HCT116 (cell line): ENCODE measurements at regions not wholly inside any gene's neighbourhood (a gene's known extent, or its start where the extent isn't known, plus 50 kb on each side); places are given as distances from the start of the nearest gene placed in this dataset.

ENCODE experiments used
- EZH2 ChIP-seq: fragments of 200-600 bp; sonication (generic); IDR thresholded peaks from 2 replicates; pipeline ENCODE4 v1.6.1; 2017; ENCODE audit warnings: antibody characterized with exemption, mixed run types
- EZH2phosphoT487 ChIP-seq: fragments of 200-600 bp; IDR thresholded peaks from 2 replicates; pipeline ENCODE4 v1.6.1; 2018; ENCODE audit warnings: antibody characterized with exemption, borderline replicate concordance
- POLR2AphosphoS5 ChIP-seq: IDR thresholded peaks from 2 replicates; pipeline ENCODE4 v1.6.1; 2011; ENCODE audit warnings: mild to moderate bottlenecking, low read depth, low read length, moderate library complexity
- SIN3A ChIP-seq: IDR thresholded peaks from 2 replicates; pipeline ENCODE4 v1.6.1; 2012; ENCODE audit warnings: low read depth
- SRF ChIP-seq: IDR thresholded peaks from 2 replicates; pipeline ENCODE4 v1.6.1; 2012; ENCODE audit warnings: low read depth
- YY1 ChIP-seq: IDR thresholded peaks from 2 replicates; pipeline ENCODE4 v1.6.1; 2011; ENCODE audit warnings: low read length, low read depth, moderate library complexity, mild to moderate bottlenecking; ENCODE audit not compliant: insufficient replicate concordance; ENCODE audit errors: extremely low read depth
- ZFX ChIP-seq: fragments of 450-650 bp; IDR thresholded peaks from 2 replicates; pipeline ENCODE4 v1.6.1; 2017
- TF ChIP-seq, protein P1 (sequence below), 3 experiments: fragments of 200-600 bp in 1 of 3; sonication (generic) in 1 of 3; IDR thresholded peaks in 2 of 3; conservative IDR thresholded peaks in 1 of 3; 2 replicates each; pipeline ENCODE4 v1.5.1; 2012 to 2017; ENCODE audit warnings: low read depth in 2 of 3, low read length in 2 of 3, antibody characterized with exemption in 1 of 3, borderline replicate concordance in 1 of 3, control low read depth in 1 of 3, mild to moderate bottlenecking in 1 of 3, mixed read lengths in 1 of 3, mixed run types in 1 of 3, moderate library complexity in 1 of 3; ENCODE audit not compliant: insufficient read depth in 1 of 3
- TF ChIP-seq, protein P2 (sequence below): IDR thresholded peaks from 2 replicates; pipeline ENCODE4 v1.6.1; 2011; ENCODE audit warnings: mild to moderate bottlenecking, low read length, moderate library complexity; ENCODE audit not compliant: insufficient replicate concordance; ENCODE audit errors: extremely low read depth

GRCh38 chr3:82938821-82939328 lies 1177.4 kb upstream of the GBE1 start (continued):
- TF ChIP-seq, protein P1, sequence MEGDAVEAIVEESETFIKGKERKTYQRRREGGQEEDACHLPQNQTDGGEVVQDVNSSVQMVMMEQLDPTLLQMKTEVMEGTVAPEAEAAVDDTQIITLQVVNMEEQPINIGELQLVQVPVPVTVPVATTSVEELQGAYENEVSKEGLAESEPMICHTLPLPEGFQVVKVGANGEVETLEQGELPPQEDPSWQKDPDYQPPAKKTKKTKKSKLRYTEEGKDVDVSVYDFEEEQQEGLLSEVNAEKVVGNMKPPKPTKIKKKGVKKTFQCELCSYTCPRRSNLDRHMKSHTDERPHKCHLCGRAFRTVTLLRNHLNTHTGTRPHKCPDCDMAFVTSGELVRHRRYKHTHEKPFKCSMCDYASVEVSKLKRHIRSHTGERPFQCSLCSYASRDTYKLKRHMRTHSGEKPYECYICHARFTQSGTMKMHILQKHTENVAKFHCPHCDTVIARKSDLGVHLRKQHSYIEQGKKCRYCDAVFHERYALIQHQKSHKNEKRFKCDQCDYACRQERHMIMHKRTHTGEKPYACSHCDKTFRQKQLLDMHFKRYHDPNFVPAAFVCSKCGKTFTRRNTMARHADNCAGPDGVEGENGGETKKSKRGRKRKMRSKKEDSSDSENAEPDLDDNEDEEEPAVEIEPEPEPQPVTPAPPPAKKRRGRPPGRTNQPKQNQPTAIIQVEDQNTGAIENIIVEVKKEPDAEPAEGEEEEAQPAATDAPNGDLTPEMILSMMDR (IDR thresholded peaks at IDR 0.05 in 2 of 3, conservative IDR thresholded peaks at IDR 0.05 in 1 of 3; ENCODE audit: borderline replicate concordance in 1 of 3, insufficient read depth in 1 of 3, low read depth in 2 of 3, low read length in 2 of 3) = no peak
- no peak for TF ChIP-seq SRF
- no peak for TF ChIP-seq EZH2
- TF ChIP-seq, protein P2, sequence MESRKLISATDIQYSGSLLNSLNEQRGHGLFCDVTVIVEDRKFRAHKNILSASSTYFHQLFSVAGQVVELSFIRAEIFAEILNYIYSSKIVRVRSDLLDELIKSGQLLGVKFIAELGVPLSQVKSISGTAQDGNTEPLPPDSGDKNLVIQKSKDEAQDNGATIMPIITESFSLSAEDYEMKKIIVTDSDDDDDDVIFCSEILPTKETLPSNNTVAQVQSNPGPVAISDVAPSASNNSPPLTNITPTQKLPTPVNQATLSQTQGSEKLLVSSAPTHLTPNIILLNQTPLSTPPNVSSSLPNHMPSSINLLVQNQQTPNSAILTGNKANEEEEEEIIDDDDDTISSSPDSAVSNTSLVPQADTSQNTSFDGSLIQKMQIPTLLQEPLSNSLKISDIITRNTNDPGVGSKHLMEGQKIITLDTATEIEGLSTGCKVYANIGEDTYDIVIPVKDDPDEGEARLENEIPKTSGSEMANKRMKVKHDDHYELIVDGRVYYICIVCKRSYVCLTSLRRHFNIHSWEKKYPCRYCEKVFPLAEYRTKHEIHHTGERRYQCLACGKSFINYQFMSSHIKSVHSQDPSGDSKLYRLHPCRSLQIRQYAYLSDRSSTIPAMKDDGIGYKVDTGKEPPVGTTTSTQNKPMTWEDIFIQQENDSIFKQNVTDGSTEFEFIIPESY = no peak
- TF ChIP-seq POLR2AphosphoS5 = no peak
- no peak for TF ChIP-seq EZH2phosphoT487
- no peak for TF ChIP-seq SIN3A
- no peak for TF ChIP-seq ZFX
- TF ChIP-seq YY1 = no peak
- TF ChIP-seq, all 23 proteins: peak for 0
